NT2/D1 (cell line): ENCODE measurements at regions not wholly inside any gene's neighbourhood (a gene's known extent, or its start where the extent isn't known, plus 50 kb on each side); places are given as distances from the start of the nearest gene placed in this dataset.

Source experiments
- SUZ12 ChIP-seq: IDR thresholded peaks from 2 replicates; pipeline ENCODE4 v1.6.1; 2011; ENCODE audit not compliant: insufficient read length, insufficient read depth; ENCODE audit errors: extremely low read depth
- YY1 ChIP-seq: IDR thresholded peaks from 2 replicates; pipeline ENCODE4 v1.6.1; 2011; ENCODE audit not compliant: insufficient read length, insufficient read depth
- ZNF274 ChIP-seq: IDR thresholded peaks from 2 replicates; pipeline ENCODE4 v1.6.1; 2011; ENCODE audit warnings: mild to moderate bottlenecking, low read depth, low read length

DNA sequence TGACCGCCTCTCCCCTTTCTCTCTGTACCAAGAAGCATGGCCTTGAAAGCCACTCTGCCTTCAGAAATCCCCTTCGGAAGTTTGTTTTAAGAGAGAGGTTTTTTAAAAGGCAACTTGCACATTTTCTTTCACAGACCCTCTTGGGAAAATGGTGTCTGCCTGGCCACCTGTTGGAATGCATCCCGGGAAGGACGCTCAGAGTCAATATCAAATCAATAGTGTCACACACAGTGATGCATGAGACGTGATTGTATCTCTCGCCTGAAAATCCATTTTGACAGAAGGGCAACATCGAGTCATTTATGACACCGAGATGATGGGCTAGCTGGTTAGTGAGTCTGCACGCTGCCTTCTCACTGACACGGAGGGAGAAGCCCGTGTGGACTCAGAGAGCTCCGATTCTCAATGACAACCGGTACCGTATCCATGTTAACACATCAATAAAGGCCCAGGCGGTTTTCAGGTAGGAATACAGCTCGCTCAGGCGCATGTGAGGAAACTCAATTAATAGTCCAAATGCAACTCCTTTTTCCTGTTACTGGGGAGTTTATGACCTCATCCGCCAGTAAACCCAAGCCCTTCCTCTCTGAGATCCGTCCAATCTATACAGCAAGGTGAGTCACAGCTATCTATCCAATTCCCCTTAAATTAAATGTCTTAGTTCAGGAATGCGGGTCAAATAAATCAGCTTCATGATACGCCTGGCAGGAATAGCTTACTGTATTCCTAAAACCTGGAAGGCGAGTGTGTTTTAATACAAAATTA lies 621.5 kb upstream of the MKI67 start:
- TF ChIP-seq ZNF274 = no peak
- no peak for TF ChIP-seq SUZ12
- no peak for TF ChIP-seq YY1
